Fibroblast of the conjunctiva (primary cell): ENCODE measurements at regions not wholly inside any gene's neighbourhood (a gene's known extent, or its start where the extent isn't known, plus 50 kb on each side); places are given as distances from the start of the nearest gene placed in this dataset.

Source experiments
- DNase-seq: peaks from one replicate; pipeline ENCODE4 v3.0.0-alpha.2; 2010; ENCODE audit warnings: low read depth

DNA sequence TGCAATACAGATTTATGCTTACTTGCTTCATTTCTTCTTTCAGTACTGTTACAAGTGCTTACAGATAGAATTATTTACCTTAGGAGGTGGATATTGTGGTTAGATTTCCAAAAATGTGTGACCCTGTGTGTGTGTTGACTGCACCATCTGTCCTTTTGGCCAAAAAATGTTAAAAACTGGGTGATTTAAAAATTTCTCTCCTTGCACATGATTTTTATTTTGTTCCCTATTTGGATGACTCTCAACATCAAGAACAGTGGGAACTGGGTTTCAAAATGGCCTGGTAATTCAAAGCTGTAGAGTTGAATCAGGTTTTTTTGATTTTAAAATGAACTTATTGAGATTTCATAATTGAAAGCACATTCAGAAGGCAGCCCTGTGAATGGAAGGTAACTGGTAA, 1132.9 kb downstream of the RAPGEF2 start:
- DNase-seq: no peak

DNA sequence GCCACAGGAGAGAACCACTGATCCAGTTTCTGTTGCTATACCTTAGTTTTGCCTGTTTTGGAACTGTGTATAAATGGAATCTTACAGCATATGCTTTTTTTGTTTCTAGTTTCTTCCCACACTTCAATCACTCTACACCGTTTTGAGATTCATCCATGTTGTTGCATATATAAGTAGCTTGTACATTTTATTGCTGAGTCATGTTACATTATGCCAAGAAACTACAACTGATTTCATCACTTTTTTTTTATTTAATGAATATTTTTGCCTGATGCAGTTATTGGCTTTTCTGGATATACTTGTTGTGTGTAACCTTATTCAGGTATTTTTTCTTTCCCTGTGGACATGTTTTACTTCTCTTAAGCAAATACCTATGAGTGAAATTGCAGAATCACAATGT, 1135.9 kb downstream of the RAPGEF2 start:
- DNase-seq: no peak

DNA sequence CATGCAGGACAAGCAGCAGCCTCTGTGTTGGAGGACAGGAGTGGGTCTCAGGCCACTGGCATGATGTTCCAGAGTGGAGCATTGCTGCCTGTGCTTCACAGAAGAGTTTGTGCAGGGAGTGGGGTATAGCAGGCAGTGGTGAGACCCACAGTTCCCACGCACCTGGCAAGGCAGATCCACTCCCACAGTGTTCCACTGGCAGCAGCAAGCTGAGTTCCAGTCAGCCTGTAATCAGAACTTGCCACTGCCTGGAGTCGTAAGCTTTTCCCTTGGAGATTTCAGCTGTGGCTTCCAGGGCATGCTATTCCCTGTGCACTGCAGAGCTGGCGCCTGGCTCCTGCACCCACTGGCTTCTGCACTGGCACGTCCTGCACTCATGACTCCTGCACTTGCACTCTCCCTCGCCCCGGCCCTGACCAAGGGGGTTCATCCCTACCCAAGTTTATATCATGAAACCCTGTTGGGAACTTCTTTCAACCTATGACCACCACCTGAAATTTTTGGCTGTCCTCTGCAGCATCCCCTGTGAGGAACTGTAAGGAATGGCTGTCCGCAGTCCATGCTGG, 1144.3 kb downstream of the RAPGEF2 start:
- DNase-seq: no peak

DNA sequence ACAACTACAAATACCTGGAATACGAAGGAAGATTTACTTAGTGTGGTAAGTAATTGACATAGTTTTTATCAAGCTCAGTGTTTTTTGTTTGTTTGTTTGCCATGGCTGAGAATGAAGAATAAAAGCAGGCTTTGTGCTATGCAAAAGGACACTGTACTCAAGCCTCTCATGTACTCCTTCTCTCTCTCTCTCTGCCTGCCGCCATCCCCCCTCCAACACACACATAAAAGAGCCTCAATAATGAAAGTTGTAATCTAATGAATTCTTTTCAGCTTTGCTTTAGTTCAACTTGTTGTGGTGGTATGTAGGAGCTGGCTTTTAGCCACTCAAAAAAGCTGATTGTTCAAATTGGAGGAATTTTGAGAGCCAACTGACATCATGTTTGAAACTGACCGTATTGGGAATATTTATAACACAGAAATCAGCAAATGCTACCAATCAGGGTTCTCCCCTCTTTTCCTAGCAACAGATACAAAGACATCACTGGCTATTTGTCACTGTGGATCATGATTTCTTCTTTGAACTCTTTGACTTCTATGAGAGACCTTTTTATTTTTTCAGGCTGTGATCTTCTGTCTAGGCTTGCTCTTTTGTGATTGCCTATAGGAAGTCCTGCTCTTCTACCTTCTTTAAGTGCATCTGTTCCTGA, 1148.8 kb downstream of the RAPGEF2 start:
- DNase-seq: no peak

DNA sequence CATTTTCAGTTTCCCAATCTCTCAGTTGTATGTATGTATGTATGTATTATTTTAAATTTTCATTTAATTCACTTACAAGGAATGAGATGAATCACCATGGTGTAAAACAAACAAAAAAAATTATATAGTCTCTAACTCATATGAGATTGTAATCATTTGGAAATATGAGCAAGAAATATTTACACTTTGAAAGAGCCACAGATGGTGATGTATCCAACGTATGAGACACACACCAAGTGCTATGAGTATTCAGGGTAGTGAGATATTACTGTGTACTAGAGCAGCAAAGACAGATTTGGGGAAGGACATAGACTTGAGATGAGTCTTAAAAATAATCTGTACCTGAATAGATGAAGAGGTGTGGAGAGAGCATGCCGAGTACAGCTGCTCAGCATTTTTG, 1154.4 kb downstream of the RAPGEF2 start:
- no peak for DNase-seq

DNA sequence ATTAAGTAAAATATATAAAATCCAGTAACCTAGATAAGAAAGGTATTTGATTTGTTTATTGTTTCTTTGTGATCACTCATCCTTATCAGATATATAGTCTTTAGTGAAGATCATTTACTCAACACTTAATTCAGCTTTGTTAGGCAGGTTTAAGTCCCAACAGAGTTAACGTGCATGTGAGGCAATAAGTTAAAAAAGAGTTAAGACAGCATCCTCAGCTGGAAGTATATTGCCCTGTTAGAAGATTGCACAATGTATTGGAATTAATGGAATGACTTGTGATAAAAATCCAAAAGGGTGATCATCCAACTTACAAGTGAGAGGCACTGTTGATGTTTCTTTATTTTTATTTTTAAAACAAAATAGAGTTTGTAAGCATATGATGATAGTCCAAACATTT, 1162.1 kb downstream of the RAPGEF2 start:
- no peak for DNase-seq

- no peak for DNase-seq
Observed at GRCh38 chr4:160265836-160266235, 1163.0 kb downstream of the RAPGEF2 start.

- no peak for DNase-seq
Observed at GRCh38 chr4:160276785-160277325, 1174.0 kb downstream of the RAPGEF2 start.

- no peak for DNase-seq
Observed at GRCh38 chr4:160283081-160283480, 1180.2 kb downstream of the RAPGEF2 start.

DNA sequence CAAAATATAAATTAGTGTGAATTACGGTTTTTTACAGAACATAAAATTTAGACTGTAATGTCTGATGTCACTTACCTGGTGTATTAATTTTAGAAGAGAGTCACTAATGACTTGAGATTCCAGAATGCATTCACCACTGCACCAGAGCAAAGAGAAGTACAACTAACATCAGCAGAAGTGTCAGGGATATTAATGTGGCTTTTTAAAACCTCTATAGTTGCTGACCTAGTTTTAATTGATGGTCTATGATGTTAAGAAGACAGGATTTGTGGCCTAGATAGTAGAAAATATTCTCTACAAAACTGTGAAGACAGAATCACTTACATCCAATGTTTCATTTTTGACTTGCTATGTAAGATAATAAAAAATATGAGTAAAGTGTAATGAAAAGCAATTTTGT, 1181.6 kb downstream of the RAPGEF2 start:
- no peak for DNase-seq

GRCh38 chr4:160286051-160286450, 1183.2 kb downstream of the RAPGEF2 start:
- no peak for DNase-seq

DNA sequence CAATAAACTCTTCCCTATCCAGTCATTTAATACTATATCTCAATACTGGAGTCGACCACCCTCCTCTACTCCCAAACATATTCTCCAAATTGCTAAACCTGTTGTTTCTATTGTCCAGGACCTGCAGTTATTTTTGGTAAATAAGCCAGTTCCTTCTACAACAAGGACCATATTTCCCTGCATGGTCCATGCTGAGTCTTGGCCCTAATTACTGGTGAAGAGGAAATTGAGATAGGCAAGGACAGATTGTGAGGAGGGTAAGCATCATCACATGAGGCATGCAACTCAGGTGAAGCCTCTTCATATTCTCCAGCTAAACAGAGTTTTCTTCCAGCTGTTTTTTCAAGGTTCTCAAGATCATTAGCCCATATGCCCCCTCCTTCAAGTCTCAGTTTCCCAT, 1193.6 kb downstream of the RAPGEF2 start:
- DNase-seq: no peak

DNA sequence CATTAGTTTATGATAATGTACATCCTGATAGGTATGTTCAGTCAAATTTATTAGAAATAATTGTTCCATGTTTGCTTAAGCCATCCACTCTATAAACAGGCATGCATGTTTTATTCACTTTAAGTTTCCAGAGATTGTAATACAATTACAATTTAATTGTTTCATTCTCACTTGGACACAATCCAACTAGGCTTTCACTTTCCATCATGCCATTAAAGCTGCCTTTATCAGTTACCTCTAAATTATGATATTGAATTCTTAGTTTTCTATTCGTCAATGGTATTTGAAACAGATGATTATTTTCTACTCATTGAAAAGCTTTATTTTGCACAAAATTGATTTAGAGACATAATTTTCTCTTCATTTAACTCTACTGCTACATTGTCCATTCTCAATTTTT, 1196.3 kb downstream of the RAPGEF2 start:
- DNase-seq: no peak

DNA sequence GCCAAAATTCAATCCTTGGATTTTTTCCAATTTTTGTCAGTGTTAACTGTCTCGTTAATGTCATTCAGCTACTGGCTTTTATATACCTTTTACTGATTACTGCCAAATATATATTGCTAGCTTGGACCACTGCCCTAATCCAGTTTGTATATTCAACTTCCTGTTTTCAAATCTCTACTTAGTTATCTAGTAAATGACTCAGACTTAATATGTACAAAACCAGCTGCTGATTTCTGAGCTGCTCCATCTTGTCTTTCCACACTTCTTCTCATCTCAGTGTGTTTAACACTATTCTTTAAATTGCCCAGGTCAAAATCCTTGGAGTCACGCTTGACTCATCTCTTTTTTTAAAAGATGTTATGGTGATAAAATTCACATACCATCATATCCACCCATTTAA, 1196.7 kb downstream of the RAPGEF2 start:
- no peak for DNase-seq

DNA sequence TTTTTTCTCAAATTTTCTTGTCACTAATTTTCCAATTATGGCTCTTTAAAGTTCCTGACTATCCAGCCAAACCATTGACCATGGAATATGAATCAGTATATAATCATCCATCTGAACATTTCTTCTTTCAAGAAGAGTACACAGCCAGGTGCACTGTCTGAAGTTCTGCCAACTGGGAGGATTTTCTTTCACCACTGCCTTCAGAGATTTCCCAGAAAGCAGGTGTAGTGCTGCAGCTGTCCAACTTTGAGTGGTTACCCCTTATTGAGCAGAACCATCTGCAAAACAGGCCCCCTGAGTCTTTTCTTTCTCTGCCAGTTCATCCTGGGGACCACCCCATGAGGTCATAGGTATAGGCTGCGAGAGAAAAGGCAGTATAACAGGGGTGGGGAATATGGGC, 1213.2 kb downstream of the RAPGEF2 start:
- no peak for DNase-seq

GRCh38 chr4:160318567-160319220, 1215.8 kb downstream of the RAPGEF2 start:
- DNase-seq: no peak

- DNase-seq: no peak
Observed at GRCh38 chr4:160319221-160319867, 1216.5 kb downstream of the RAPGEF2 start.

GRCh38 chr4:160319868-160320260, 1217.0 kb downstream of the RAPGEF2 start:
- DNase-seq: no peak

DNA sequence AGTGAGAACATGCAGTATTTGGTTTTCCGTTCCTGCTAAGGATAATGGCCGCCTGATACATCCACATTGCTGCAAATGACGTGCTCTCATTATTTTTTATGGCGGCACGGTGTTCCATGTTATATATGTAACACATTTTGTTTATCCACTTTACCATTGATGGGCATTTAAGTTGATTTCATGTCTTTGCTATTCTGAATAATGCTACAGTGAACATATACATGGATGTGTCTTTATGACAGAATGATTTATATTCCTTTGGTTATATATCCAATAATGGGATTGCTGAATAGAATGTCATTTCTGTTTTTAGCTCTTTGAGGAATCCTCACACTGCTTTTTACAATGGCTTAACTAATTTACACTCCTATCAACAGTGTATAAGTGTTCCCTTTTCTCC, 1223.2 kb downstream of the RAPGEF2 start:
- no peak for DNase-seq

GRCh38 chr4:160347197-160347596, 1244.3 kb downstream of the RAPGEF2 start:
- DNase-seq: no peak

DNA sequence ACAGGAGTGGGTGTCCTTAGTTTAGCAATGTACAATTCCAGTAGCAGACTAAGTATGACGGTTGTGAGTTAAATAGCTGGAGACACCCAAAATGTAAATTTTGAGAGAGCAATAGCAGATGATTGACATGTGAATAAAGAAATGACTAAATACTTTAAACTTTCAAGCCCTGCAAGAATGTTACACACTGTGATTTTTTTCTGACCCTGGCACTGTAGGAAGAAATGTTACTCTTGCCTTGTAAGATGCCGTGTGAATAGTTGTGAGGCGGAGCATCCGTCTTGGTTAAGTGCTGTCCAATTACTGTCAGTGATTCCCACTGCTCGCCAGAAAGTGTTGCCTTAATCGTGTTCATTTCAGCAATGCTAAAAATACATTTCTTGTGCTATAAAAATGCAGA, 1248.1 kb downstream of the RAPGEF2 start:
- DNase-seq: no peak

DNA sequence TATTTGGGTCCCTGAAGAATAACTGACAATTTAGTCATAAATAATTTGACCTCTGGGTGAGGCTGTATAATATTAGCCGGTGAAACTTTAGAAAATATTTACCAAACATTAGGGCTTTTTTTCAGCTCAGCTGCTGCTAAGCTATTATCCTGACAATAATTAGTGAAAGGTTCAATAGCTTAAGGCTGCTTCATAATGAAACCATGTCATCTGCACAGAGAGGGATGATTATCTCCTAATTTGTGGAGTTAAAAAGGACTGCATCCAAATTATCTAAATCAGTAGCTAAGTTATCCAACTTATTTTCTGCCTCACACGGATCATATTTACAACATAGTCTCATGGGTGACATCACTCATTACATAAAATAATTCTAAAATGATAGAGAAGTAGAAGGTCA, 1249.8 kb downstream of the RAPGEF2 start:
- no peak for DNase-seq

DNA sequence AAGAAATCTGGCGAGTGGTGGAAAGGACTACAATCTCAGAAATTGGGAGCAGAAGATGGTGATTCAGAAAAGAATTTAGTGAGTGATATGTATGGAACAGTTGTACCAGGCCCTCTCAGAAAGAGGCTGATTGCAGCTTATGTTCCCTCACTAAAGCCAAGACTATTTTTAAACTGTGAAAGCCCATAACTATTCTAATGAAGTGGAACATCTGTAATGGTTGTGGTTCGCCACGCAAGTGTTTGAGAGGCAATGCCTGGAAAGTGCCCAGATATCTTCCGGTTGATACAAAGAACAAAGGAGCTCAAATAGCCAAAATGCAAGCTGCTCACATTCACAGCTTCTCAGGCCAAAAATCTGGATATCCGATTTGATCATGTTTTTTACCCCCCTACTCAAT, 1250.7 kb downstream of the RAPGEF2 start:
- DNase-seq: no peak
